ENCODE measurements at regions not wholly inside any gene's neighbourhood (a gene's known extent, or its start where the extent isn't known, plus 50 kb on each side); places are given as distances from the start of the nearest gene placed in this dataset.

- DNase-seq (ENCODE audit: low spot score): no peak
Observed at GRCh38 chr22:48897645-48898370, 929.9 kb downstream of the BRD1 start.

GRCh38 chr22:48896766-48897644 is 930.7 kb downstream of the BRD1 start:
- no peak for DNase-seq (ENCODE audit: low spot score)

GRCh38 chr22:48895831-48896765 is 931.6 kb downstream of the BRD1 start:
- no peak for DNase-seq (ENCODE audit: low spot score)

GRCh38 chr22:48895336-48895735 is 932.3 kb downstream of the BRD1 start:
- no peak for DNase-seq (ENCODE audit: low spot score)

GRCh38 chr22:48894804-48895250 is 932.8 kb downstream of the BRD1 start:
- no peak for DNase-seq (ENCODE audit: low spot score)

- no peak for DNase-seq (ENCODE audit: low spot score)
Observed at GRCh38 chr22:48894064-48894671, 933.5 kb downstream of the BRD1 start.

- DNase-seq (ENCODE audit: low spot score): no peak
Observed at GRCh38 chr22:48893288-48894063, 934.2 kb downstream of the BRD1 start.

GRCh38 chr22:48892578-48893287 is 934.9 kb downstream of the BRD1 start:
- DNase-seq (ENCODE audit: low spot score): no peak

- no peak for DNase-seq (ENCODE audit: low spot score)
Observed at GRCh38 chr22:48891688-48892577, 935.7 kb downstream of the BRD1 start.

- DNase-seq (ENCODE audit: low spot score): no peak
Observed at GRCh38 chr22:48890693-48891554, 936.7 kb downstream of the BRD1 start.

GRCh38 chr22:48889887-48890692 is 937.6 kb downstream of the BRD1 start:
- DNase-seq (ENCODE audit: low spot score): no peak

- no peak for DNase-seq (ENCODE audit: low spot score)
Observed at GRCh38 chr22:48889209-48889830, 938.4 kb downstream of the BRD1 start.

GRCh38 chr22:48888466-48889208 is 939.0 kb downstream of the BRD1 start:
- no peak for DNase-seq (ENCODE audit: low spot score)

GRCh38 chr22:48887394-48888332 is 940.0 kb downstream of the BRD1 start:
- no peak for DNase-seq (ENCODE audit: low spot score)

Data from H4 (cell line).